HG03571 (cell line): ENCODE measurements at regions not wholly inside any gene's neighbourhood (a gene's known extent, or its start where the extent isn't known, plus 50 kb on each side); places are given as distances from the start of the nearest gene placed in this dataset.

Experiments
- ATAC-seq: cut with Tn5 transposase; IDR thresholded peaks from one replicate; pipeline ENCODE4 v1.9.1; 2021; ENCODE audit not compliant: unreplicated experiment

DNA sequence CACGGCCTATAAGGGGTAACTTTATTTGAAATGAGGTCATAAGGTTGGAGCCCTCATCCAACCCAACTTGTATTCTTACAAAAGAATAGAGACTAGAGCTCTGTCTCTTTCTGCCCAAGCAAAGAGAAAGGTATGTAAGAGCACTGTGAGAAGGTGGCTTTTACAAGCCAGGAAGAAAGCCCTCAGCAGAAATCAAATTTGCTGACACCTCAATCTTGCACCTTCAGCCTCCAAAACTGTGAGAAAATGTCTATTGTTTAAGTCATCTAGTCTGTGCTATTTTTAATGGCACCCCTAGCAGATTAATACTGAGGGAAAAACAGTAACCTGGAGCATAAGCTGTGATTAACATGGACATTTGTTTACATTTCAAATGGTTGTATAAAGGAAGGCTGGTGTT, 860.7 kb downstream of the PCDH7 start:
- no peak for ATAC-seq

DNA sequence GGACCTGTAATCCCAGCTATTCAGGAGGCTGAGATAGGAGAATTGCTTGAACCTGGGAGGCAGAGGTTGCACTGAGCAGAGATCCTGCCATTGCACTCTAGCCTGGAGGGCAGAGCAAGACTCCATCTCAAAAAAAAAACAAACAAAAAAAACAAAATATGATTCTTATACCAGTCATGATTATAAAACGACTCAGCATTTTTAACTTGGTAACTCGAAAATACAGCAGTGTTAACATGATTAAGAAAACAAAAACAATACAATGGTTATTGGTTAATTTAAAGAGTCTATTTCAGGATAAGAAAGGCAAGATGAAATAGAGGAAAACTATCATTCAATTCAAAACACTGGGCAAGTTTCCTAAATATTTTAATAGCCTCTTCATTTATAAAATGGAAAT, 865.3 kb downstream of the PCDH7 start:
- ATAC-seq: no peak

DNA sequence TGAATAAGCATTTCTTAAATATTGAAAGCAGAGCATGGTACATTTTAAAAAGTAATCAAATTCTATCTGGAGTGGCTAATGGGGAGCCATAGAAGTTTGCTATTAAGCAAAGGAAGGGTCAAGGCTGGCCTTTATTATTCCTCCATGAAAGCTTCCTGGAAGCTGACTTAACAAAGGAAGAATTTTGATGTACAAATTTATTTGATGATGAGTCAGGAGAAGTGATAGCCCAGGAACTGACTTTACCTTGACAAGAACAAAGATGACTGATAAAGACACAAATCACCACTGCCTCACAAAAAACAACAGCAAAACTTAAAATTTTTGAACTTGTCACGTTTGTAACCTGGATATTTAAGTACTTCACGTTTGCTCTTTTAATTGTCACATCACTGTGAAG, 872.1 kb downstream of the PCDH7 start:
- no peak for ATAC-seq

DNA sequence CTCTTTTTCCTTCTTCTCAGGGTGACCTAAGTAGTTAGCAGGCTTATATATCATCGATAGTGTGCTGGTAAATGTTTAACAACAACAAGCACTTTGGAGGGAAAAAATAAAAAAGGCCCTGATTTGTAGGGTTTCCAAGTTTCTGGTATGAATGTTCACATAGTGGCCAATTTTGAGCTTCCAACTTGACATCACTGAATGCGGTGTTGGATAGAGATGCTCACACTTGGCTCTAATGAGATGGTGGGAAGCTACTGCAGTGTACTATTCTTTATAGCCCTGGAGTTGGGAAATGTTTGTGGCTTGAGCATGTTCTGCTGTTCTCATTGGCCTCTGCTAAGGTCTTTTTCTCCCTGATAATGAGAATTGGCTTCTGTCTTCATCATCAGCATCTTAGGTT, 875.3 kb downstream of the PCDH7 start:
- ATAC-seq: no peak

DNA sequence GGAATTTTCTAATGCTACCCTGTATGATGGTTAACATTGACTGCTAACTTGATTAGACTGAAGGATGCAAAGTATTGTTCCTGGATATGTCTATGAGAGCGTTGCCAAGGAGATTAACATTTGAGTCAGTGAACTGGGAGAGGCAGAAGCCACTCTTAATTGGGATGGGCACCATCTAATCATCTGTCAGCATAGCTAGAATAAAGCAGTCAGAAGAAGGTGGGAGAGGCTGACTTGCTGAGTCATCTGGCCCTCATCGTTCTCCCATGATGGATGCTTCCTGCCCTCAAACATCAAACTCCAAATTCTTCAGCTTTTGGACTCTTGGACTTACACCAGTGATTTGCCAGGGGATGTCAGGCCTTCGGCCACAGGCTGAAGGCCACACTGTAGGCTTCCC, 878.5 kb downstream of the PCDH7 start:
- ATAC-seq: no peak

DNA sequence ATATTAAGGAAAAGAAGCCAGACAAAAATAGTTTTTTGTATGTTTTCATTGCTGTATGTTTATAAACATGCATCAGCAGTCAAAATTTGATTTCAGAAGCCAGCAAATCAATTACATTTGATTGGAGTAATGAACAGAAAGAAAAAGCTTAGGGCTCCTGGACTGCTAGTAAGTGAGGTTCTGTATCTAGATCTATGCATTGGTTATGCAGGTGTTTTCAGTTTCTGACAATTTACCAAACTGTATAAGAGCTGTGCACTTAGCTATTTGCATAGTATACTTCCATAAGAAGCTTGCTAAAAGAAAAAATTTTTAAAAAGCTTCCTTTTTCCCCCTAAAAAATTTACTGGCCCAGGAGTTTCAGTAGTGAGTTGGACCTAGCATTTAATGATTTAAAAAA, 881.6 kb downstream of the PCDH7 start:
- no peak for ATAC-seq

DNA sequence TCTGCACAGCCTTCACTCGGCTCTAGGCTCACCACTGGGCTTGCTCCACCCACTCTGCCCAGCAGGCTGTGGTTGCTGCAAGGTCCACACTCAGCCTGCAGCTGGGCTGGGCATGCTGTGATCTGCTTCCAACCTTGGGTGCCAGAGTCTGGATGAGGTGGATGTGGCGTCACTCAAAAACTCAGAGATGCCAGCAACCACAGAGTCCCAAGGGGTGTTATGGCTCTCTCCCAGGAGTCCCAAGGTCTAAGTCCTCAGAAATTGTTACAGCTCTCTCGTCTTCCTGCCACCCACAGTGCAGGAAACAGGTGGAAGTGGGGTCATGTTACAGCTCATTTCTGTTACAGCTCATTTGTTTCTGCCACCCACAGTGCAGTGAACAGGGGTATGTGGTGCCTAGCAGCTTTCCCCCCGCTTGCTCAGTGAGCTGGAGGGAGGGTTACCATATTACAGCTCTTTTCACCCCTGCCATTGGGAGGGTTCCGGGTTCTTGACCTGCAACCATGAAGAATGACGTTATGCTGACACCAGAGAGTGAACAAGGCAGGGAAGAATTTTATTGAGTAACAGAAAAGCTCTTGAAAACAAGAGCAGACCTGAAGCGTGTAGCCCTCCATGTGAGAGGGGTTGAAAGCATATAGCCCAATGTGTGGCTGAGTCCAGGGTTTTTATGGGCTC, 893.9 kb downstream of the PCDH7 start:
- no peak for ATAC-seq

DNA sequence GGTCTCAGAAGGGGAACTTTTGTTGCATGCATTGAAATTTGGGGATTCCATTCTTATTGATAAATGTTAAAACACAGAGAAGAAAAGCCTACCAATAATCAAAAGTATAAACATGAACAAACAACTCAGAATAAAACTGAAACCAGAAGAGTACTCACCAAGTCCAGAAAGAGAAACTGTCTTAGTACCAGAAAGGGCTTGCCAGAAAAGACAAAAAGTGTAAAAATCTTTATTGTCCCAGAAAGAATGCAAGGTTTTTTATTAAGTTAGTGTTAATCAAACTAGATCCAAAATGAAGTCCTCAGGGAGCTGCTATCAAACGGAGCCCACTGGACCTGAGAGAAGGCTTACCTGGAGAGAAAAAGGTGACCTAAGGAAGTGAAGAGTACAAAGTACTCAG, 897.5 kb downstream of the PCDH7 start:
- ATAC-seq: no peak

DNA sequence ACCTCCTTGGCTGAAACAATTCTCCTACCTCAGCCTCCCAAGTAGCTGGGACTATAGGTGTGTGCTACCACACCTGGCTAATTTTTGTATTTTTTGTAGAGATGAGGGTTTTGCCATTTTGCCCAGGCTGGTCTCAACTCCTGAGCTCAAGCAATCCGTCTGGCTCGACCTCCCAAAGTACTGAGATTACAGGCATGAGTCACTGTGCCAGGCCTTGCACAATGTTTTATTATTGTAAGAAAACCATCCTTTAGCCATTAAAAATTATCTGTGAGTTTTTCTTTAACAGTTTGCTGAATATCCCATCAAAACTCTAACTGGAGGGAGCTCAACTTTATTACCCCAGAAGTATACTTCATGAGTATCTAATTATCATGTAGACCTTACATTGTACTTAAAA, 900.3 kb downstream of the PCDH7 start:
- ATAC-seq: no peak

DNA sequence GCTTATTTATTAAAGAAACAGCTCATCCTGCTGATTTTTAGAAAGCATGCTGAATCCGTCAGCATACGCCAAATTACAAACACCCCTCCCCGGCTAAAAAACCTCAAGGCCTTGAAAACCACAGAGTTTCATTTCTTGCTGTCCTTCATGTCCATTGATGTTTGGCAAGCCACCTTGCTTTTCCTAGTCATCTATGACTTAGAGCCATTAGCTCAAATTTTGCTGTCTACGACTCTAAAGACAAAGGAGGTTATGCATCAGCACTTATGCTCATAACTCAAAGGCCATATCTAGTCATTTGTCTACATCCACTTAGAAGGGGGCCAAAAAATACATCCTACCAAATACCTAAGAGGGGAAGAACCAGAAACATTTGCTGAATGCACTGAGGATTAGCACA, 925.1 kb downstream of the PCDH7 start:
- ATAC-seq: no peak

DNA sequence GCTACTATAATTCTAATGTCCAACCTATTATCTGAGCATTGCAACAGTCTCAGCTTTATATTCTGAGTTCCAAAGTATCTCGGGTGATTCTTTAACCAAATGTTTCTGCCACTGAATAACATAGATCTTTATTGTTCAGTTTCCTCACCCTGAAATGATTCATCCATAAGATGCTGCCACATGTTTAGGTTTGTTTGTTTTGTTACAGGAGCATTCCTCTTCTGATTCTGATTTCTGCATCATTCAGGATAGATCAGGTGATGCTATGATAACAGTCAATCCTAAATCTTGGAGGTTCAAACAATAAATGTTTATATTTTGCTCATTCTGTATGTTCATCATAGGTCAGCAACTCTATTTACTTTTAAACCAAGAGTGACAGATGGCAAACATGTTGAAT, 927.6 kb downstream of the PCDH7 start:
- ATAC-seq: no peak

DNA sequence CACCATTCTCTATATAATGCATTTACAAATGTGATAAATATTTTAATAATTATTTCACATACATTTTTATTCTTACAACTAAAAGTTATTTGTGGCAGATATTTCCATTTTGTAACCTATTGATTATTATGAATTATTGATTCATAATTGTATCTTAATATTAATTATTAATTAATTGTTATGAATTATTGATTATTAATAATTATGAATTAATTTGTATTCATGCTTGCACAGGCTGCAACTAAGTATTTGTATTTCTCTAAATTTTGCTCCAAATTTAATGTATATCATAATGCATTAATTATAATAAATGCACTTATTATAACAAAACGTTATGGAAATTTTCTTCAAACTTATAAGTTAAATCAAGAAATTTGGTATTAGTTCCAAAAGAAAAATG, 929.7 kb downstream of the PCDH7 start:
- no peak for ATAC-seq

DNA sequence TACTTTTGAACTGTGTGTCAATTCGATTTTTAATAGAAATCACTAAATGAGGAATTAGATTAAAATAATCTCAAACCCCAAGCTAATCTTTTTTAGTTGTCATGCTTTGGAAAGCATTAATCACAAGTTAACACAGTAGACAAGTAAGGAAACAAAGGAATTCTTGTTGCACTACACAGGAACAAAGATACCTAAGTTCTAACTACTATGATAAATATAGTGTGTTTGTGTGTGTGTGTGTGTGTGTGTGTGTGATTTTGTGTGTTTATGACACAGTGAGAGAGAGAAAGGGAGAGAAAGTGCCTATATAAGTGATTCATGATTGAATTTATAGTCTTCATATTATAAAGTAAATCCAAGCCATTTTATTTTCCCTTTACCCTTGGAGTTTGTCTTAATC, 931.4 kb downstream of the PCDH7 start:
- ATAC-seq: no peak

DNA sequence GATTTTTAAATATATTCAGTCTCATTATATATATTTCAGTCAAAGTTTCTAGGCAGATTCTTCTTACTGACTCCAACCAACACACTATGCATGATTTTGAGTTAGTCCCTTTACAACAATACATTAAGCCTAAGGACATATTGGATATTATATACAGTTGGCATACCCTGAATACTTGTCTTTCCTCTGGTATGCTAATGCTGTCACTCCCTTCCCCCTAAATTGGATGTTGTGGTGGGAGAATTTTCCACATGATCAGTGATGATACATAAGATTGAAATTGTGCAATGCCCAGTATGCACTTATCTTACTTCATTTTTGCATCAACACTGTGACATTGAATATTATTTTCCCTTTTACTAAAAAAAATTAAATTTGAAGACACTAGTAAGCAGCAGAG, 935.2 kb downstream of the PCDH7 start:
- ATAC-seq: no peak

DNA sequence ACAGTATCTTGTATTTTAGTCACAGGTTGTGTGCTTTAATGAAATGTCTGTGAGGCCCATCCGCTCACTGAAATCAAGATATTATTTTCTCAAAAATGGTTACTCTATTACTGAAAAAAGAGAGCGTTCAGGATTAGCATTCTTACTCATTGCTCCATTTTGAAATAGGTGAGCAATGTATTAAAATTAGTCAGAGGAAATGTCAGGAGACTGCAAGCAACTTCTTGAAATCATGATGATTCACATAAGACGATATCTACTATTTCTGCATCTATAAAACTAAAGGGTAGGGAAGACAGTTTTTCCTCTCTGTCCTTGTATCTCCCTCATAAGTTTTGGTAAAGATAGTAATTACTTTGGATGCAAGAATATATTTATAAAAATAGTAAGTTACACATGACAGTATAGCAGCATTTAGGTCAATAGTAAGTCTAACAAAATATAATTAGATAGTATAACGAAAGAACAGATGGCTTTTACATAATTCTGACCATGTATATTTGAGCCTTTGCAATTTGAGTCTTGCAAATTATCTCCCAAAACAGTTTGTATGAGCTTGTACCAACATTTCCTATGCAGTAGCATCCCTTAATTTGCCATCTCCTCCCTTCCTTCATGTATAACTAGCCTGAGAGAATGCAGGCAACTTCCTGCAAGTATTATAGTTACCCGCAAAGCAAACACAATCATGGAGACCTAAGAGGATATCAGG, 937.8 kb downstream of the PCDH7 start:
- no peak for ATAC-seq

DNA sequence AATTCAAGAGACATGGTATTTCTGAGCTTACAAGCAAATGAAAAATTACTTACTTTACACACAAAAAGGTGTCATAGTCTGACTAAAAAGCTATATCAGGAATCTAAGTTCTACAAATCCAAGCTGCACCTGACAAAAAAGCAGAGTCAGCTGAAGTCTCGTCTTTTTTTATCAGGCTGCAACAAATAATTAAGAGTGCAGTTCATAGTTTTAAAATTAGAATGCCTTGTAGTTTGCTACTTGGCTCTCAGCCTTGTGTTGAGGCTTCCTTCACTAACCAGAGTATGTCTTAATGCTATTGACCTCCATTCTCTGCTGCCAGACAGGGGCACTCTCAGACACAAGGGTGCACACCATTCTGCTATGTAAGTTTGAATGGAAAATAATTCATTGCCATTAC, 940.7 kb downstream of the PCDH7 start:
- ATAC-seq: no peak

DNA sequence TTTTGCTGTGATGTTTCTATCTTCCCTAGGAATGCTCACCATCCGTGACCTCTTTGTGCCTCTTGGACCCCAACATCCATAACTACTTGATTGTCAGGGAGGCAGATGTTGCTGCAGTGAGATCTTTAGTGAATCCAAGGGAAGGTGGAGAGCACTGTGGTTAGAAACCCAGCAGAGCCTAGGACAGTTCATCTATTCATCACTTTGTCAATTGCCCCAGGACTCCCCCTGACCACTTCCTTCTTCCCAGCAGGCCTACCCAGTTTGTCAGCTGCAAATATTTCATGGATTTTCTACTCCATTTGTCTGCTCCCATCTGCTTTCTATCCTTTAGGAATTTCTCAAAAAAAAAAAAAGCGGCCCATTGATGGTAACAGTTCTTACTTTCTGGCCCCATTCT, 942.8 kb downstream of the PCDH7 start:
- no peak for ATAC-seq

DNA sequence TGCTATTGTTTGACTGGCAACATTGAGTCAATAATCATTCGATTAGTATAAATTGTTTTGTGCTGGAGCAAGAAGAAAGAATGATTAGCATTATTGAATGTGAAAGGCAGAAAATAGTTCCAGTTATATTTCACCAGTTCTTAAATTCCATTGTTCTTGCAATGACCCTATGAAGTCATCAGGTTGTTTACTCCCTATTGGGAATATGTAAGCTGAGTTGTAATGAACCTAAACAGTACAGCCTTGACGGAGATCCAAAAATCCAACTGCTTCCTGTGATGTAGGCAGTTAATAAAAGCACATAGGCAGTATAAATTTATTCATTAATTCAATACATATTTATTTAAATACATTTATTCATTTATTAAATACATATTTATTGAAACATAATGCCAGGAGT, 947.5 kb downstream of the PCDH7 start:
- no peak for ATAC-seq

DNA sequence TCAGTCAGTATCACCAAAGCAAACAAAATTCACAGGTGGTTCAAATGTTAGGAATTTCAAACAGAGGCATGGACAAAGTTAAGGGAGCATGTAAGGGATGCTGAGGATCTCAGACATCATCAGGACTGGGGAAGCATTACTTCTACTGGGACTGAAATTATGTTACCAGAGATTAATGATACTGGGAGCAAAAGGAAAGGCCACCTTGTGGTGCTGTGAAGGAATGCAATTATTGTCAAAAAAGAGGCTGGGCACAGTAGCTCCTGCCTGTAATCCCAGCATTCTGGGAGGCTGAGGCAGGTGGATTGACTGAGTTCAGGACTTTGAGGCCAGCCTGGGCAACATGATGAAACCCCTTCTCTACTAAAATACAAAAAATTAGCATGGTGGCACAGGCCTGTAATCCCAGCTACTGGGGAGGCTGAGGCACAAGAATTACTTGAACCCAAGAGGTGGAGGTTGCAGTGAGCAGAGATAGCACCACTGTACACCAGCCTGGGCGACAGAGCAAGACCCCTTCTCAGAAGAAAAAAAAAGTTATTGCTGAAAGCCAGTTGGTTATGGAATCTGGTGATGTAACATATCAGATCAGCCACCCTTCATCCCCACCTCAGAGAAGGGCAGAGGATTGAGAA, 954.3 kb downstream of the PCDH7 start:
- no peak for ATAC-seq

DNA sequence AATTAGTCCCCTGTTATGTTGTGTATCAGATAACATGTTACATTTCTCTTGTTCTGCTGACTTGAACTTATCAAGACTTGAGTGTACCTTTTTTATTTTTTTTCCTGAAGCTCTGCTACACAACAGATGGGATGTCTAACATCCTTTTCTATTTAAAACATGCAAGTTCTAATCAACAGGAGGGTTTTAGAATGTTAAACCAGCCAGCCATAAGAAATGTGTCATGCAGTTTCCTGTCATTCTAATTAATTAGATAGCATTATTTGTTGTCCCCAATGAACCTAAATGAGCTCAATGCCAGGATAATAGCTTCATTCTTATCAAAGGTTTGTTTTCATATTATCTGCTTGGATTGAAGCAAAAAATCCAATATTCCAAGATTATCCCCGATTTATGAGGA, 958.2 kb downstream of the PCDH7 start:
- no peak for ATAC-seq

DNA sequence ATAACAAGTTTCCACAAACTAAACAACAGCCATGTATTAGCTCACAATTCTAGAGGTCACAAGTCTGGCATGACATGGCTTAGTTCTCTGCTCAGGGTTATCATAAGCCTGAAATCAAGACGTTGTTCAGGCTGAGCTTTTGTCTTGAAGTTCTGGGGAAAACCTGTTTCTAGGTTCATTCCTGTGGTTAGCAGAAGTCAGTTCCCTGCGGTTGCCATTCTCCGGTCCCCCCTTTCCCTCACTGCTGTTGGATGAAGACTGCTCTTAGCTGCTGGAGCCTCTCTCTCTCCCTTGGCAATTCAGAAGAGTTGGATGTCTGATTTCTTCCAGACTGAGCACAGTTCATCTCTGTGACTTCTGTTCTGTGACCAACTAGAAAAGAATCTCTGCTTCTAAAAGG, 962.6 kb downstream of the PCDH7 start:
- no peak for ATAC-seq

DNA sequence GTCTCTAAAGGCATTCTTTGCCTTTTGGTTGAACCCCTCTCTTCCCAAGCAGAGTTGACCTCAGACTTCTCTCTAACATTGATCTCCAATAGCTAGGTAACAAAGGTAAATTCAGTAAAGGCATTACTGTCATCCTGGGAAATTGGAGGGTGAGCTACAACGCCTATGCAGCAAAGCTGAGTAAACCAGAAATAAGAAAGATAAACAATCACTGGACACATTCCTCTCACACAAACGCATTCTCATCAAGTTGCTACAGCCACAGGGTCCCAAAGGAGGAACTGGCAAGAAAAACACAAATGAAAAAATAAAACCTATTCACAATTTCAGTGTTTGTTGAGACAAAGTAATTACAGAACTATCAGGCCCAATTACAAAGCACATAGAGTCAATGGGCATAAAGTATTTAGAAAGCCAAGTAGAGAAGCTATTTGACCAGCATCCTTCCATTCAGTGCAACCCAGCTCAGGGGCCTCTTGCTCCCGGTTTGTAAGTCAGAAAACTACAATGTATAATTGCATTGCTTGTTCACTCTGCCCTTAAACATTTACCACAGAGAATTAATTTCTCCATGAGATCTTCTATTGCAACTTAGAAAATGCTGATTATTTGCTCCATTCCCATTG, 967.7 kb downstream of the PCDH7 start:
- ATAC-seq: no peak
